Liver (tissue), 3 donors: ENCODE measurements at regions not wholly inside any gene's neighbourhood (a gene's known extent, or its start where the extent isn't known, plus 50 kb on each side); places are given as distances from the start of the nearest gene placed in this dataset.

Source experiments
- EGR1 ChIP-seq, 2 donors: IDR thresholded peaks; 2 replicates each; pipeline ENCODE4 v1.6.1; 2016 to 2018; ENCODE audit warnings: antibody characterized with exemption in 2 of 2, low read depth in 2 of 2
- GABPA ChIP-seq, 2 donors: IDR thresholded peaks in 1 of 2; conservative IDR thresholded peaks in 1 of 2; 2 replicates each; pipeline ENCODE4 v1.6.1; 2016; ENCODE audit warnings: antibody characterized with exemption in 2 of 2, mild to moderate bottlenecking in 1 of 2, moderate library complexity in 1 of 2
- HNF4G ChIP-seq: IDR thresholded peaks from 2 replicates; pipeline ENCODE4 v1.6.1; 2016; ENCODE audit warnings: antibody characterized with exemption
- RXRA ChIP-seq, 2 donors: IDR thresholded peaks; 2 replicates each; pipeline ENCODE4 v1.6.1; 2017 to 2018; ENCODE audit warnings: antibody characterized with exemption in 2 of 2, mild to moderate bottlenecking in 1 of 2
- SP1 ChIP-seq: IDR thresholded peaks from 2 replicates; pipeline ENCODE4 v1.6.1; 2018; ENCODE audit warnings: antibody characterized with exemption, mild to moderate bottlenecking
- TAF1 ChIP-seq: conservative IDR thresholded peaks from 2 replicates; pipeline ENCODE4 v1.6.1; 2016; ENCODE audit warnings: antibody characterized with exemption, mild to moderate bottlenecking
- YY1 ChIP-seq: IDR thresholded peaks from 2 replicates; pipeline ENCODE4 v1.6.1; 2016; ENCODE audit warnings: antibody characterized with exemption, mild to moderate bottlenecking
- TF ChIP-seq, protein P1 (sequence below): fragments of 150-350 bp; IDR thresholded peaks from 2 replicates; pipeline ENCODE4 v1.5.1; 2017; ENCODE audit warnings: improper control_type of control experiment, low read depth, low read length; ENCODE audit not compliant: missing input control
- TF ChIP-seq, protein P2 (sequence below): IDR thresholded peaks from 2 replicates; pipeline ENCODE4 v1.6.1; 2016; ENCODE audit warnings: antibody characterized with exemption
- TF ChIP-seq, protein P3 (sequence below): IDR thresholded peaks from 2 replicates; pipeline ENCODE4 v1.6.1; 2016; ENCODE audit warnings: antibody characterized with exemption
- TF ChIP-seq, protein P4 (sequence below): IDR thresholded peaks from 2 replicates; pipeline ENCODE4 v1.6.1; 2016; ENCODE audit warnings: antibody characterized with exemption
- TF ChIP-seq, protein P5 (sequence below): IDR thresholded peaks from 2 replicates; pipeline ENCODE4 v1.6.1; 2016; ENCODE audit warnings: antibody characterized with exemption, mild to moderate bottlenecking
- donor health status: healthy.
- donor health status: healthy.

DNA sequence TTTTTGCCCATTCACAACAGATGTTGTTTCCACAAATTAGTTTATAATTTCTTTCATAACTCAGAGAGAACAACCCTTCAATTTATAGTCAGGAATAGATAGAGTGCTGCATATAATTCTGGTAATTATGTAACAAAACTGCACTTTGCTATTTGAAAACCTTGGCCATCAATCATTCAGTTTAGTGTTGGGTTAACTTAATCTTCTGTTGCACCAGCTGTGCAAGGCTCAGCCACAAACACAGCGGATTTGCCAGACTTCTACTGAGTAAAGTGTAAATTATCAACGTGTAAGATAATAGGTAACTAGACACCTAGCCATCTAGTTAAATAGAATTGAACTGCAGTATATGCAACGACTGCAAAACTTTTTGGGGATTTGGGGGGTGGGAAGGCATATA lies 1064.3 kb upstream of the EPHA6 start:
- TF ChIP-seq RXRA (IDR thresholded peaks at IDR 0.05) = no peak
- TF ChIP-seq, protein P1, sequence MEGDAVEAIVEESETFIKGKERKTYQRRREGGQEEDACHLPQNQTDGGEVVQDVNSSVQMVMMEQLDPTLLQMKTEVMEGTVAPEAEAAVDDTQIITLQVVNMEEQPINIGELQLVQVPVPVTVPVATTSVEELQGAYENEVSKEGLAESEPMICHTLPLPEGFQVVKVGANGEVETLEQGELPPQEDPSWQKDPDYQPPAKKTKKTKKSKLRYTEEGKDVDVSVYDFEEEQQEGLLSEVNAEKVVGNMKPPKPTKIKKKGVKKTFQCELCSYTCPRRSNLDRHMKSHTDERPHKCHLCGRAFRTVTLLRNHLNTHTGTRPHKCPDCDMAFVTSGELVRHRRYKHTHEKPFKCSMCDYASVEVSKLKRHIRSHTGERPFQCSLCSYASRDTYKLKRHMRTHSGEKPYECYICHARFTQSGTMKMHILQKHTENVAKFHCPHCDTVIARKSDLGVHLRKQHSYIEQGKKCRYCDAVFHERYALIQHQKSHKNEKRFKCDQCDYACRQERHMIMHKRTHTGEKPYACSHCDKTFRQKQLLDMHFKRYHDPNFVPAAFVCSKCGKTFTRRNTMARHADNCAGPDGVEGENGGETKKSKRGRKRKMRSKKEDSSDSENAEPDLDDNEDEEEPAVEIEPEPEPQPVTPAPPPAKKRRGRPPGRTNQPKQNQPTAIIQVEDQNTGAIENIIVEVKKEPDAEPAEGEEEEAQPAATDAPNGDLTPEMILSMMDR = no peak
- TF ChIP-seq, protein P2, sequence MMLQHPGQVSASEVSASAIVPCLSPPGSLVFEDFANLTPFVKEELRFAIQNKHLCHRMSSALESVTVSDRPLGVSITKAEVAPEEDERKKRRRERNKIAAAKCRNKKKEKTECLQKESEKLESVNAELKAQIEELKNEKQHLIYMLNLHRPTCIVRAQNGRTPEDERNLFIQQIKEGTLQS = no peak
- TF ChIP-seq, protein P3, sequence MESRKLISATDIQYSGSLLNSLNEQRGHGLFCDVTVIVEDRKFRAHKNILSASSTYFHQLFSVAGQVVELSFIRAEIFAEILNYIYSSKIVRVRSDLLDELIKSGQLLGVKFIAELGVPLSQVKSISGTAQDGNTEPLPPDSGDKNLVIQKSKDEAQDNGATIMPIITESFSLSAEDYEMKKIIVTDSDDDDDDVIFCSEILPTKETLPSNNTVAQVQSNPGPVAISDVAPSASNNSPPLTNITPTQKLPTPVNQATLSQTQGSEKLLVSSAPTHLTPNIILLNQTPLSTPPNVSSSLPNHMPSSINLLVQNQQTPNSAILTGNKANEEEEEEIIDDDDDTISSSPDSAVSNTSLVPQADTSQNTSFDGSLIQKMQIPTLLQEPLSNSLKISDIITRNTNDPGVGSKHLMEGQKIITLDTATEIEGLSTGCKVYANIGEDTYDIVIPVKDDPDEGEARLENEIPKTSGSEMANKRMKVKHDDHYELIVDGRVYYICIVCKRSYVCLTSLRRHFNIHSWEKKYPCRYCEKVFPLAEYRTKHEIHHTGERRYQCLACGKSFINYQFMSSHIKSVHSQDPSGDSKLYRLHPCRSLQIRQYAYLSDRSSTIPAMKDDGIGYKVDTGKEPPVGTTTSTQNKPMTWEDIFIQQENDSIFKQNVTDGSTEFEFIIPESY = no peak
- TF ChIP-seq EGR1 (IDR thresholded peaks at IDR 0.05; ENCODE audit: low read depth in 2 of 2) = no peak
- no peak for TF ChIP-seq SP1
- no peak for TF ChIP-seq TAF1
- TF ChIP-seq, protein P4, sequence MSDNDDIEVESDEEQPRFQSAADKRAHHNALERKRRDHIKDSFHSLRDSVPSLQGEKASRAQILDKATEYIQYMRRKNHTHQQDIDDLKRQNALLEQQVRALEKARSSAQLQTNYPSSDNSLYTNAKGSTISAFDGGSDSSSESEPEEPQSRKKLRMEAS = no peak
- TF ChIP-seq YY1 = no peak
- TF ChIP-seq, protein P5, sequence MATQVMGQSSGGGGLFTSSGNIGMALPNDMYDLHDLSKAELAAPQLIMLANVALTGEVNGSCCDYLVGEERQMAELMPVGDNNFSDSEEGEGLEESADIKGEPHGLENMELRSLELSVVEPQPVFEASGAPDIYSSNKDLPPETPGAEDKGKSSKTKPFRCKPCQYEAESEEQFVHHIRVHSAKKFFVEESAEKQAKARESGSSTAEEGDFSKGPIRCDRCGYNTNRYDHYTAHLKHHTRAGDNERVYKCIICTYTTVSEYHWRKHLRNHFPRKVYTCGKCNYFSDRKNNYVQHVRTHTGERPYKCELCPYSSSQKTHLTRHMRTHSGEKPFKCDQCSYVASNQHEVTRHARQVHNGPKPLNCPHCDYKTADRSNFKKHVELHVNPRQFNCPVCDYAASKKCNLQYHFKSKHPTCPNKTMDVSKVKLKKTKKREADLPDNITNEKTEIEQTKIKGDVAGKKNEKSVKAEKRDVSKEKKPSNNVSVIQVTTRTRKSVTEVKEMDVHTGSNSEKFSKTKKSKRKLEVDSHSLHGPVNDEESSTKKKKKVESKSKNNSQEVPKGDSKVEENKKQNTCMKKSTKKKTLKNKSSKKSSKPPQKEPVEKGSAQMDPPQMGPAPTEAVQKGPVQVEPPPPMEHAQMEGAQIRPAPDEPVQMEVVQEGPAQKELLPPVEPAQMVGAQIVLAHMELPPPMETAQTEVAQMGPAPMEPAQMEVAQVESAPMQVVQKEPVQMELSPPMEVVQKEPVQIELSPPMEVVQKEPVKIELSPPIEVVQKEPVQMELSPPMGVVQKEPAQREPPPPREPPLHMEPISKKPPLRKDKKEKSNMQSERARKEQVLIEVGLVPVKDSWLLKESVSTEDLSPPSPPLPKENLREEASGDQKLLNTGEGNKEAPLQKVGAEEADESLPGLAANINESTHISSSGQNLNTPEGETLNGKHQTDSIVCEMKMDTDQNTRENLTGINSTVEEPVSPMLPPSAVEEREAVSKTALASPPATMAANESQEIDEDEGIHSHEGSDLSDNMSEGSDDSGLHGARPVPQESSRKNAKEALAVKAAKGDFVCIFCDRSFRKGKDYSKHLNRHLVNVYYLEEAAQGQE = no peak
- TF ChIP-seq HNF4G = no peak
- no peak for TF ChIP-seq GABPA (IDR thresholded peaks at IDR 0.05 in 1 of 2, conservative IDR thresholded peaks at IDR 0.05 in 1 of 2)
